Gastroesophageal sphincter (tissue), 4 donors: ENCODE measurements at regions not wholly inside any gene's neighbourhood (a gene's known extent, or its start where the extent isn't known, plus 50 kb on each side); places are given as distances from the start of the nearest gene placed in this dataset.

Source experiments
- ATAC-seq: fragments of 150-250 bp; one replicate; pipeline ENCODE4 v1.9.1; 2016; ENCODE audit warnings: mild to moderate bottlenecking, moderate library complexity
- H3K27ac ChIP-seq, 4 donors: fragments of 200-600 bp; sonication (generic) in 3 of 4; 1 replicate in 3 of 4; 2 replicates in 1 of 4; pipeline ENCODE4 v1.5.1; 2016 to 2019
- H3K27me3 ChIP-seq: fragments of 200-600 bp; sonication (generic); one replicate; pipeline ENCODE4 v1.5.1; 2019
- H3K36me3 ChIP-seq, 2 donors: fragments of 200-600 bp; sonication (generic); one replicate each; pipeline ENCODE4 v1.5.1; 2019; ENCODE audit warnings: control low read depth in 1 of 2
- H3K4me1 ChIP-seq, 3 donors: fragments of 200-600 bp; sonication (generic); 1 replicate in 2 of 3; 2 replicates in 1 of 3; pipeline ENCODE4 v1.5.1; 2016 to 2019; ENCODE audit warnings: control low read depth in 2 of 3
- H3K4me3 ChIP-seq, 2 donors: fragments of 200-600 bp; sonication (generic); one replicate each; pipeline ENCODE4 v1.5.1; 2019; ENCODE audit warnings: mild to moderate bottlenecking in 1 of 2, moderate library complexity in 1 of 2
- H3K9me3 ChIP-seq, 3 donors: fragments of 200-600 bp; sonication (generic); one replicate each; pipeline ENCODE4 v1.5.1; 2017 to 2019; ENCODE audit warnings: control low read depth in 2 of 3
- CTCF ChIP-seq, 4 experiments: fragments of 200-600 bp in 2 of 4; fragments of 450-650 bp in 2 of 4; sonication (generic) in 1 of 4; IDR thresholded peaks; one replicate each; pipeline ENCODE4 v1.5.1; 2017 to 2019; ENCODE audit warnings: antibody characterized with exemption in 4 of 4, mild to moderate bottlenecking in 2 of 4, moderate library complexity in 2 of 4
- EP300 ChIP-seq: sonication (generic); formaldehyde crosslinking; IDR thresholded peaks from one replicate; pipeline ENCODE4 v1.6.1; 2017; ENCODE audit warnings: antibody characterized with exemption, mild to moderate bottlenecking
- POLR2A ChIP-seq, 2 donors: fragments of 450-650 bp; IDR thresholded peaks; one replicate each; pipeline ENCODE4 v1.6.1; 2017; ENCODE audit warnings: antibody characterized with exemption in 2 of 2, mild to moderate bottlenecking in 2 of 2, moderate library complexity in 1 of 2
- POLR2AphosphoS5 ChIP-seq: sonication (generic); formaldehyde crosslinking; IDR thresholded peaks from one replicate; pipeline ENCODE4 v1.6.1; 2017; ENCODE audit warnings: antibody characterized with exemption
- WGBS, 2 donors: methylation state at CpG; one replicate each; pipeline ENCODE4 v1.1.5; 2018; ENCODE audit warnings: low coverage in 1 of 2; 5-methylcytosine and 5-hydroxymethylcytosine counted together

DNA sequence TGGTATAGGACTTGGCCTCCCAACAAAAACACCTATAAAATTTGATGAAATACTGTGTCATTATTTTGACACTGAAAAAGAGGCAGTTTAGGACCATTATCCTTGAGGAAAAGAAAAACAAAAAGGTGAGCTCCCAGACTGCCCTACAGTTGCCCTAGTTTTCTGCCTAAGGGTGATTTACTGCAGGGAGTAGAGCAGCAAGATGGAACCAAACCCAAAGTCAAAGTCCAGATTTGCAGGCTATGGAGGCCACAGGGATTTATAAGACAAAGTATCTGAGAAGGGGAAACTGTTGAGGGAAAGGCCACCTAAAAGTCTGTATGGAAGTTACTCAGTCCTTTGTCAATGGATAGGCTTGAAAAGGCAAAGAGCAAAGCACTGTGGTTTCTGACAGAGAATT, 112.4 kb upstream of the TRPC4 start:
- Histone ChIP-seq H3K4me1 (no peaks in the 10 kb centered on the region), H3K4me3 (no peak overlapping the region), H3K9me3 (no peaks in the 10 kb centered on the region), H3K36me3 (no peaks in the 10 kb centered on the region), H3K27ac (no peak overlapping the region), H3K27me3 (no peaks in the 10 kb centered on the region)
- ATAC-seq = no peak
- TF ChIP-seq EP300 = no peak
- no peak for TF ChIP-seq POLR2AphosphoS5
- TF ChIP-seq CTCF (IDR thresholded peaks at IDR 0.05) = no peak
- no peak for TF ChIP-seq POLR2A (IDR thresholded peaks at IDR 0.05)

GRCh38 chr13:37978680-37979079, 109.1 kb upstream of the TRPC4 start:
- Histone ChIP-seq H3K4me3 (no peak overlapping the region), H3K4me1 (no peaks in the 10 kb centered on the region), H3K36me3 (no peaks in the 10 kb centered on the region), H3K27ac (no peak overlapping the region), H3K9me3 (no peaks in the 10 kb centered on the region), H3K27me3 (no peaks in the 10 kb centered on the region)
- WGBS, 2 donors = 67 to 83% methylated on average over 1 to 2 of the region's 2 CpGs
- TF ChIP-seq EP300 = no peak
- no peak for TF ChIP-seq POLR2AphosphoS5
- no peak for TF ChIP-seq CTCF (IDR thresholded peaks at IDR 0.05)
- no peak for TF ChIP-seq POLR2A (IDR thresholded peaks at IDR 0.05)
- ATAC-seq = no peak

DNA sequence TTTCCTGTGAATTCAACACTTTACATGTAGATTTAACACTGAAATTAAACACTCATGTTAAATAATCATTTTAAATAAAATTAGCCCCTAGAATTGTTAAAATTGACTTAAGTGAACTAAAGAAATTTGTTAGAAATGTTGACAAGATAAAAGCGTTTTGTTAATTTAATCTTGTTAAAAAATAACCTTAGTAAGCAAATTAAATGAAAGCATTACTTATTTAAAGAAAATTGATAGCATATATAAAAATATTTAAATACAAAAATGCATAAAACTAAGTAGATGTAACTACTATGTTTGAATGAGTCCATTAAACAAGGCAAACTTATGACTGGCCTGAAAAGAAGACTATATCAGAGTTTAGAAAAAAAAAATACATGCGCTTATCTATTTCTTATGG, 99.0 kb upstream of the TRPC4 start:
- Histone ChIP-seq H3K4me3 (no peak overlapping the region), H3K36me3 (no peaks in the 10 kb centered on the region), H3K9me3 (no peaks in the 10 kb centered on the region), H3K27ac (no peak overlapping the region), H3K4me1 (no peaks in the 10 kb centered on the region), H3K27me3 (no peaks in the 10 kb centered on the region)
- TF ChIP-seq EP300 (no peak), POLR2AphosphoS5 (no peak), POLR2A (IDR thresholded peaks at IDR 0.05) (no peak), CTCF (IDR thresholded peaks at IDR 0.05) (no peak)
- no peak for ATAC-seq
- 69 to 86% methylated on average over 2 of the region's 2 CpGs for WGBS, 2 donors

- Histone ChIP-seq H3K36me3 (no peaks in the 10 kb centered on the region), H3K4me3 (no peak overlapping the region), H3K4me1 (no peaks in the 10 kb centered on the region), H3K27ac (no peak overlapping the region), H3K9me3 (no peaks in the 10 kb centered on the region), H3K27me3 (no peaks in the 10 kb centered on the region)
- TF ChIP-seq POLR2A (IDR thresholded peaks at IDR 0.05) = no peak
- TF ChIP-seq EP300 = no peak
- TF ChIP-seq CTCF (IDR thresholded peaks at IDR 0.05) = no peak
- no peak for TF ChIP-seq POLR2AphosphoS5
- ATAC-seq = no peak
- 71 to 95% methylated on average over 1 of the region's 1 CpG for WGBS, 2 donors
Observed at GRCh38 chr13:37966266-37966665, 96.7 kb upstream of the TRPC4 start.

GRCh38 chr13:37960427-37960826, 90.9 kb upstream of the TRPC4 start:
- Histone ChIP-seq H3K4me1 (no peaks in the 10 kb centered on the region), H3K27me3 (no peaks in the 10 kb centered on the region), H3K27ac (no peak overlapping the region), H3K4me3 (no peak overlapping the region), H3K9me3 (no peaks in the 10 kb centered on the region), H3K36me3 (no peaks in the 10 kb centered on the region)
- no peak for TF ChIP-seq CTCF (IDR thresholded peaks at IDR 0.05)
- ATAC-seq = no peak
- WGBS, 2 donors = 79 to 86% methylated on average over 1 of the region's 1 CpG
